NOMO-1 treated with dmso at 0.1 percent for 144 hours (cell line): ENCODE measurements at regions not wholly inside any gene's neighbourhood (a gene's known extent, or its start where the extent isn't known, plus 50 kb on each side); places are given as distances from the start of the nearest gene placed in this dataset.
A peak's percentile ranks its signal among the peaks of the same experiment; 100 is the strongest.
"Not testable (repeated sequence)": the region's sequence is repeated elsewhere in the genome, so short reads cannot be mapped to it uniquely, and the experiment has no call there.

Source experiments
- DNase-seq: peaks from one replicate; lab custom pipeline; 2025; ENCODE audit not compliant: unreplicated experiment; lab: John Stamatoyannopoulos, UW

- DNase-seq: no peak
Measured at GRCh38 chr2:17373041-17373440, 145.2 kb downstream of the RAD51AP2 start.

DNA sequence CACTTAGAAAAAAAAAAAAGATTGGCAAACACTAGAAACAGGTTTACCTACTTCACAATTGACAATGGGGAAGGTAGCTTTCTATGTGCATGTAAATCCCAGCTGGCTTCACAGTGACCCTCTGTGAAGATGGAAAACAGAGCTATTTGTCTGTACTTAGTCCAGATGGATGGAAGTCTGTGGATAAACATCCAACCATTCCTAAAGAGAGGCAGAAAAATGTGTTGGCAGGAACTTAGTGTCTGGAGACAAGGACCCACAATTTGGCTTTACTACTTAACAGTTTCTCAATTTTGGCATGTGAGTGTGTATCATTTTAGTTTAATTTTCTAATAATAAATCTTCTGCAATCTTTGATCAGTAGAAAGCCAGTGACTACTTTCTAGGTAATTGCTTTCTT lies 154.4 kb downstream of the RAD51AP2 start:
- DNase-seq: no peak

DNA sequence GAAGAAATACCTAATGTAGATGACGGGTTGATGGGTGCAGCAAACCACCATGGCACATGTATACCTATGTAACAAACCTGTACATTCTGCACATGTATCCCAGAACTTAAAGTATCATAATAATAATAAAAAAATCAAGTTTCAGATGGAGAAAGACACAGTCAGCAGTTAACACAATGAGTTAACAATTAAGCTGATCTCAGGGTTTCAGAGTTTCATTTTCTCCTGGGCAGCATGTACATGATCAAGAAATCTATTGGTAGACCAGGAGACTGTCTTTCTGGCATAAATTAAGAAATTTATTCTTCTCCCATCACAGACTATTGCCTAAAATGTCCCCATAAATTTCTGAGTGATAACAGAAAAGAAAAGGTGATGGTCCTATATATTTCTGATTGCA lies 155.3 kb downstream of the RAD51AP2 start:
- no peak for DNase-seq

DNA sequence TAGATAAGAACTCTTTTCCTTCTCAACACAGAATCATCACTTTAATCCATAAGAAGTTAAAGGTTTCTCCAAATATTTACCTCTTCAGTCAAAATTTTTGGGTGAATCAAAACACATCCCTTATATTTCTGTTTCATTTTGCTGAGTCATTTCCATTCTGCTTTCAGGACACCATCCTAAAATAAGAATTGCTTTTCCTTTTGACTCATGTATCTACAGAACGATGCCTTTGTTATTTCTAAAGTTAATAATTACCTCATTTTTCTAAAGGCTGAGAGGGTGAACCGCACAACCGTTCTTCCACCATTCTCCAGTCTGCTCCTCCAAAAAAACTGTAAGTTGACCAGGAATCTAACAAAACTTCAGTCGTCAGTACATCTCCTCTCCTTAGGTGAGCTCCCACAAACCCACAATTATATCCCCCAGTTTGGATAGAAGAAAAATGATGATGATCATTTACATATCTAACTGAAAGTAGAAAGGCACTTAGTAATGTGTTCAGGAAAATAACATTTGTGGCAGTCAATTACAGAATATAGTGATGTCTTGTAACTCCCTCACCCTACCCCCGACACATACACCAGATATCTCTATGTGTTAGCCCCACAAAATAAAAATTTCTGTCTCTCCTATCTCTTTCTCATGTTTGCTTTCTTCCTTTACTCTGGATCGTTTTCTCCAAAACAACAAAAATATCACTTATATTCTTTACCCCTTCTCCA lies 162.5 kb downstream of the RAD51AP2 start:
- DNase-seq: no peak

DNA sequence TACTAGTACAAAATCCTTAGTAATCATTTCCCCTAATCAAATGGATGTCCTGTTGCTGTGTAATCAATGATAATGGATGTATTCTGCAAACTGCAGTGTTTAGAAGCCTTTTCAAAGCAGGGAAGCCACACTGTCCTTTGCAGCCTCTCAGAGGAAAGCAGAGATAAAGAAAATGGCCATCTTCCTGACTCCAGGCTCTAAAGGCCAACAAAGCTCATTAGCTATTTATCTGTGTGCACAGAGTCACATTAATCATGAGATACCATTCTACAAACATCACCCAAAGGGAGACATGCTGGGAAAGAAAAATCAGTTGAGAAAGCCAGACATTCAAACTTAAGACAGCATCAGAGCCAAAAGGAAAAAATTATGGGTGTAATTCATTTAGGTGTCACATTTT lies 165.0 kb downstream of the RAD51AP2 start:
- DNase-seq: no peak

DNA sequence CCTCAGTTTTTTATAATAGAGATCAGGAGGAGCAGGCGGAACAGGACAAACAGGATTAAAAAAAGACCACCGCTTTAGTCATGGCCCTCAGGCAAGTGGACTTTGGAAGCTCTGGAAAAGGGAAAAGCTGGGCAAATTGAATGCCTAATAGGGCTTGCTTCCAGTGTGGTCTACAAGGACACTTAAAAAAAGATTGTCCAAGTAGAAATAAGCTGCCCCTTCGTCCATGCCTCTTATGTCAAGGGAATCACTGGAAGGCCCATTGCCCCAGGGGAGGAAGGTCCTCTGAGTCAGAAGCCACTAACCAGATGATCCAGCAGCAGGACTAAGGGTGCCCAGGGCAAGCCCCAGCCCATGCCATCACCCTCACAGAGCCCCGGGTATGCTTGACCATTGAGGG lies 175.5 kb downstream of the RAD51AP2 start:
- DNase-seq: not testable (repeated sequence)

GRCh38 chr2:17337507-17337906 lies 180.7 kb downstream of the RAD51AP2 start:
- DNase-seq: no peak

GRCh38 chr2:17336458-17336857 lies 181.8 kb downstream of the RAD51AP2 start:
- no peak for DNase-seq

- DNase-seq: no peak
Measured at GRCh38 chr2:17334300-17334699, 183.9 kb downstream of the RAD51AP2 start.

- DNase-seq: no peak
Measured at GRCh38 chr2:17331636-17332035, 186.6 kb downstream of the RAD51AP2 start.

GRCh38 chr2:17328161-17328560 lies 190.1 kb downstream of the RAD51AP2 start:
- no peak for DNase-seq

GRCh38 chr2:17327649-17328048 lies 190.6 kb downstream of the RAD51AP2 start:
- DNase-seq: no peak

DNA sequence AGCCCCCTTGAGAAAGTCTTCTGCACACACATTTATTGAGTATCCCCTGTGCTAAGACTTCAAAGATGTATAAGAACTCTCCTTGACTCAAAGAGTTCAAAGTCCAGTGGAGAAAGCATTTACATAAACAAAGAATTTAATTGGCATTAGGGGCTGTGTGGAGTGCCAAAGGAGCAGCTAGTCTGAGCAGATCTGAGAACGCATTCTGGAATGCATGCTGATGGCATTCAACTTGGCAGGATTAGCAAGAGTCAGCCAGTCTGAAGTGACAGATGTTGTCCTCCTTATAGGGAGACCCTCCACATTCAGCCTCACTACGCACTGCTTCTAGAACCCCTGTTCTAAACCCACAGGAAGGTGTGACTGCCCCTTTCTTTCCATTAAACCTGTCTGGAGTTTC lies 191.5 kb downstream of the RAD51AP2 start:
- DNase-seq: no peak

- DNase-seq: no peak
Measured at GRCh38 chr2:17323697-17324096, 194.5 kb downstream of the RAD51AP2 start.

DNA sequence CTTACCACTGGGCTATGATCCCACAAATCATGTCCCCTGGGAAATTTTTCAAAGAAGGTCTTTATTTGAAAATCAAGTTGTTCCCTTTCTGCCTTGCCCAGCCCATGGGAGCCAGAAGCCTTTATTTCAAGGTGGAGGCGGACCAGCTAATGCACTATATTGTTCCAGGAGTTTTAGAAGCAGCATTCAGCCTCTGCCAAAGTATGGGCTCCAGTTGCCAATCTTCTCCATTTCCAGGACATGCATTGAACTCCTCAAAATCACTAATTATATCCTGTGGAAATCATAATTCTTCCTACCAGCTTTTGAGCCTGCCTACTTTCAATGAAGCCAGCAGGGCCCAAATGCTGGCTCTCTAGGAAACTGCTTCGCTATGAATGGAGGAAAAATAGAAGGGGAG lies 195.8 kb downstream of the RAD51AP2 start:
- DNase-seq: no peak

DNA sequence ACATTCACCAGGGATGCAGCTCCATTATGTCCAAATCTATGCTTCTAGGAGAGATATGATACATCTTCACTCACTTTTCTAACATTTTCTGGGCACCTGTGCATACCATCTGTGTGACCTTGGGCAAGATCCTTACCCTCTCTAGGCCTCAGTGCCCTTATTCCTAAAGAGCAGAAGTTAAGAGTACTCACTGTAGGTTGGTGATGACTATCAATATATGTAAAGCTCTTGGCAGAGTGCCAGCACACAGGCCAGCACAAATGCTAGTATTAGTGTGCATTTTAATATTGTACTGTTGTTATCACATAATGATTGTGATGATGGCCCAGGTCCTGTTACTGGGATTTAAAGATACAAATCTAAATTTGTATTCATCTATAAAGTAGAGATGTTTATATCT lies 199.2 kb downstream of the RAD51AP2 start:
- DNase-seq: no peak

- no peak for DNase-seq
Measured at GRCh38 chr2:17318013-17318412, 200.2 kb downstream of the RAD51AP2 start.

DNA sequence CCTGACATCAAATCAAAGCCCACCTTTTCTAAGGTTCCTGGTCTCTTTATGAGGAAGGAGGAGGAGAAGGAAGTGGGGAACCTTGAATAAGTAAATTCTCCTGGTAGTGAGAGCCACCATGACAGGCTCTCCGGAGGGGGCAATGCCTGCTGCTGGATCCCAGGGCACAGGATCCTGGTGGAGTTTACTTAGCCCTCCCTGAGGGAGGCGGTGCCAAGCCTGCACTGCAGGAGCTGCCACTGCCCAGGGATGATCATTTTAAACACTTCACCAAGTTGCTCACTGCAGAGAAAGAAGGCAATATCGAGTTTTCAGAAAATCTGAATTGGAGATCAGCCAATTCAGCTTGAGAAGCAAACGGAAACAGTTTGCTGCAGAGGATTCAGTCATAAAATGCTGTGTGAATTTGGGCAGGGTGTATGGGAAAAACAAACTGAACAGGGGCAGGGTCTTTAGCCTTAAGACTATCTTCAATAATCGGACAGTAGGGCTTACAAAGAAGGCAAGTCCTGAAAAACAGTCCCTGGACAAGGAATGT lies 200.7 kb downstream of the RAD51AP2 start:
- DNase-seq: no peak

GRCh38 chr2:17313261-17313660 lies 205.0 kb downstream of the RAD51AP2 start:
- DNase-seq: no peak

DNA sequence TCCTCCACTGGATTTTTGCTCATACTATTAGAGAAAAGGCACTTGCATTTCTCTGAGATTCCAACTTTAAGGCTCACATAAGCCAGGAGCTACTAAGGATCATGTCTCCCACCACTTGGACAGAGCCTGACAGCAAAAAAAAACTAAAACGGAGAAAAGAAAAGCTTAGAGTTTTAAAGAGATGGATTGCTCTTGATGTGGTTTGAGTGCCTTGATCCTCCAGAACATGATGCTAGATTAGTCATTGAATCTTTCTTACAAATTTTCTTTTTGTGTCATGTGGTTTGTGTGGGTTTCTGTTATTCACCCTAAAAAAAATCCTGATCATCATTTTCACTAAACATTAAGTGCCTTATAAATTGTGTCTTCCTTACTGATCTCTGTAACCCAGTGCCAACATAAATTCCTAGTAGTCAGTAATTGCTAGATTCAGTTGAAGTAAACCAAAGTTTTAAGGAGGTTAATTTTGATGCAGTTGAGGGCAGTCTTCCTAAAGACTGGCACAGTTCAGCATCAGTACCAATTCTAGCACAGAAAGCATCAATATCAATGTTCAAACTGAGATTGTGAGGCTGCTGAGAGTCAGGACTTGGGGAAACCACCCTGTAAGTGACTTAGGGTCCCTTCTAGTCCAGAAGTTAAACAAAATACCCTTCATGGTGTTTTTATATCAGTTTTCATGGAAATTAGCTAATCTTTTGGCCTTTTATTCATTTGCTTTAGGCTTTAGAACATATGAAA lies 206.3 kb downstream of the RAD51AP2 start:
- DNase-seq: no peak

- no peak for DNase-seq
Measured at GRCh38 chr2:17311106-17311619, 207.1 kb downstream of the RAD51AP2 start.

- peak; percentile 34 for DNase-seq
Measured at GRCh38 chr2:17309741-17310339, 208.4 kb downstream of the RAD51AP2 start.
